ENCODE measurements at regions not wholly inside any gene's neighbourhood (a gene's known extent, or its start where the extent isn't known, plus 50 kb on each side); places are given as distances from the start of the nearest gene placed in this dataset.

GRCh38 chr2:48178611-48179010 is 135.9 kb upstream of the FOXN2 start:
- Histone ChIP-seq H3K36me3 (no peaks in the 10 kb centered on the region), H3K27ac (no peak overlapping the region), H3K9me3 (no peaks in the 10 kb centered on the region), H3K4me3 (no peak overlapping the region), H3K27me3 (no peaks in the 10 kb centered on the region), H3K4me1 (peaks cover 0 to 5% (median 0%) of the 10 kb centered on the region in 4 donors)
- TF ChIP-seq CTCF (IDR thresholded peaks at IDR 0.05): no peak
- no peak for DNase-seq
- intact Hi-C loops (cut with DNase I; ENCODE audit: low total_unique reads): no loop called here

GRCh38 chr2:48180557-48180956 is 133.9 kb upstream of the FOXN2 start:
- no peak for TF ChIP-seq CTCF (IDR thresholded peaks at IDR 0.05)
- H3K4me3 ChIP-seq: no peak overlapping the region
- DNase-seq: no peak
- H3K36me3 ChIP-seq: no peaks in the 10 kb centered on the region
- peaks cover 0 to under 1% (median 0%) of the 10 kb centered on the region in 4 donors for H3K4me1 ChIP-seq
- intact Hi-C loops (cut with DNase I; ENCODE audit: low total_unique reads): no loop called here
- H3K27ac ChIP-seq: no peak overlapping the region
- H3K9me3 ChIP-seq: no peaks in the 10 kb centered on the region
- H3K27me3 ChIP-seq: no peaks in the 10 kb centered on the region

- Histone ChIP-seq H3K36me3 (no peaks in the 10 kb centered on the region), H3K9me3 (no peaks in the 10 kb centered on the region), H3K4me1 (no peaks in the 10 kb centered on the region), H3K4me3 (no peak overlapping the region), H3K27ac (no peak overlapping the region), H3K27me3 (no peaks in the 10 kb centered on the region)
- DNase-seq: no peak
- no peak for TF ChIP-seq CTCF (IDR thresholded peaks at IDR 0.05)
- intact Hi-C loops (cut with DNase I; ENCODE audit: low total_unique reads): no loop called here
Measured at GRCh38 chr2:48183276-48183675, 131.2 kb upstream of the FOXN2 start.

GRCh38 chr2:48183991-48184390 is 130.5 kb upstream of the FOXN2 start:
- no peak for TF ChIP-seq CTCF (IDR thresholded peaks at IDR 0.05)
- H3K4me1 ChIP-seq: no peaks in the 10 kb centered on the region
- H3K27me3 ChIP-seq: no peaks in the 10 kb centered on the region
- no peak overlapping the region for H3K27ac ChIP-seq
- H3K9me3 ChIP-seq: no peaks in the 10 kb centered on the region
- no peaks in the 10 kb centered on the region for H3K36me3 ChIP-seq
- no peak for DNase-seq
- intact Hi-C loops (cut with DNase I; ENCODE audit: low total_unique reads): no loop called here
- H3K4me3 ChIP-seq: no peak overlapping the region

- H3K9me3 ChIP-seq: no peaks in the 10 kb centered on the region
- no peak for DNase-seq
- intact Hi-C loops (cut with DNase I; ENCODE audit: low total_unique reads): no loop called here
Measured at GRCh38 chr2:48187503-48187902, 127.0 kb upstream of the FOXN2 start.

More at GRCh38 chr2:48187503-48187902, 127.0 kb upstream of the FOXN2 start:
- H3K4me1 ChIP-seq: no peaks in the 10 kb centered on the region
- TF ChIP-seq CTCF (IDR thresholded peaks at IDR 0.05): no peak
- H3K27me3 ChIP-seq: no peaks in the 10 kb centered on the region
- no peak overlapping the region for H3K27ac ChIP-seq
- H3K36me3 ChIP-seq: no peaks in the 10 kb centered on the region
- no peak overlapping the region for H3K4me3 ChIP-seq

Data from tibial artery (tissue), 4 donors.